GM12873 (cell line): ENCODE measurements at regions not wholly inside any gene's neighbourhood (a gene's known extent, or its start where the extent isn't known, plus 50 kb on each side); places are given as distances from the start of the nearest gene placed in this dataset.

Experiments
- TF ChIP-seq, protein P1 (sequence below): IDR thresholded peaks from 2 replicates; pipeline ENCODE4 v1.5.1; 2012; ENCODE audit warnings: low read depth, mild to moderate bottlenecking, moderate library complexity, low read length, control low read depth; ENCODE audit not compliant: insufficient read depth; ENCODE audit errors: missing control alignments

DNA sequence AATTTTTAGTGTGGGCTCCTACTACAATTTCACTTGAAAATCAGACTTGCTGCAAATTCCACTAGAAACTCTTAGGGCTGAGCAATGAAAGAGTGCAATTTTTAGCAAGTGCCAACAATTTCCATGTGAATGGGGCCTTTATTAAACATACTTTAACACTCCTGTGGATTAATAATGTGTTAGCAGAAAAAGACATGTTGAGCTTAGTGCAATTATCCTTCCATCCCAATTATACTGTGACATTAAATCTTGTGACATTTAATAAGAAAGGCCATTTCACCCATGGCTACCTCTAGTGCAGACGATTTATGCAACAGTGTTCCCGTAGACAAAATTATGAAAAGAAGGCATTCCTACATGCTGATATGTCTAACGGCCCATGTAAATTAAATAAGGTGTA, 639.7 kb downstream of the STK39 start:
- TF ChIP-seq, protein P1, sequence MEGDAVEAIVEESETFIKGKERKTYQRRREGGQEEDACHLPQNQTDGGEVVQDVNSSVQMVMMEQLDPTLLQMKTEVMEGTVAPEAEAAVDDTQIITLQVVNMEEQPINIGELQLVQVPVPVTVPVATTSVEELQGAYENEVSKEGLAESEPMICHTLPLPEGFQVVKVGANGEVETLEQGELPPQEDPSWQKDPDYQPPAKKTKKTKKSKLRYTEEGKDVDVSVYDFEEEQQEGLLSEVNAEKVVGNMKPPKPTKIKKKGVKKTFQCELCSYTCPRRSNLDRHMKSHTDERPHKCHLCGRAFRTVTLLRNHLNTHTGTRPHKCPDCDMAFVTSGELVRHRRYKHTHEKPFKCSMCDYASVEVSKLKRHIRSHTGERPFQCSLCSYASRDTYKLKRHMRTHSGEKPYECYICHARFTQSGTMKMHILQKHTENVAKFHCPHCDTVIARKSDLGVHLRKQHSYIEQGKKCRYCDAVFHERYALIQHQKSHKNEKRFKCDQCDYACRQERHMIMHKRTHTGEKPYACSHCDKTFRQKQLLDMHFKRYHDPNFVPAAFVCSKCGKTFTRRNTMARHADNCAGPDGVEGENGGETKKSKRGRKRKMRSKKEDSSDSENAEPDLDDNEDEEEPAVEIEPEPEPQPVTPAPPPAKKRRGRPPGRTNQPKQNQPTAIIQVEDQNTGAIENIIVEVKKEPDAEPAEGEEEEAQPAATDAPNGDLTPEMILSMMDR = no peak

DNA sequence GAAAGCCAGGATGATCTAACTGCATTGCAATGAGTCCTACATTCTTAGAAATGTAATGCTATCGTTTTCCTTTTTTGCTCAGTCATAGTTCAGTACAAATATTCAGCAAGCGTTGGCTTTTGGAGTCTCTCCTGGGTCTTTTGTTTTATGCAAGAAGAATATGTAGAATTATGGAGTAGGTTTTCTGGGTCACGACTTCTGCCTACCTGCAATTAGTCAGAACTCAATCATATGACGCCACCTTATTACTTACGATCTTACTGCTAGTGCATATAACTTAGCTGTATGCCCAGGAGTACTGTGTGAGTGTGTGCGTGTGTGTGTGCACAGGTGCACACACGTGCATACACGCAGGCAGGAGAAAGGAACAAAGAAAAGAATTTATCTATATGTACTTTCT, 640.2 kb downstream of the STK39 start:
- TF ChIP-seq, protein P1 = no peak

DNA sequence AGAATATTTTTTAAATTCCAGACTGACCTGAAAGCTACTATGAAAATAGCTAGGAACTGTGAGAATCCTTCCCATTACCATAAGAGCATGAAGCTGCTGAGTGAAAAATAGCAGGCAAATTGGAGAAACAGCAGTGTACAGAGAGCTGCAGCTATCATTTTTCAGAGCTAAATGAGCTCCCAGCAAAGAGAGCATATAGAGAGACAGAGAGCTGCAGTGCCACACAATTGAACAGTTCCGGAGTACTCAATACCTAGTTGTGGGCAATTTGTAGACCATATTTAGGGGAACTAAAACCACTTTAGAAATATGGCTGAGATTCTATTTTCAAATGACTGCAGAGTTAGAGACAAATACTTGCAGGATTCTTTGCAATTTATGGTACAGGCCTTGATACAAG, 645.3 kb downstream of the STK39 start:
- TF ChIP-seq, protein P1 = no peak

DNA sequence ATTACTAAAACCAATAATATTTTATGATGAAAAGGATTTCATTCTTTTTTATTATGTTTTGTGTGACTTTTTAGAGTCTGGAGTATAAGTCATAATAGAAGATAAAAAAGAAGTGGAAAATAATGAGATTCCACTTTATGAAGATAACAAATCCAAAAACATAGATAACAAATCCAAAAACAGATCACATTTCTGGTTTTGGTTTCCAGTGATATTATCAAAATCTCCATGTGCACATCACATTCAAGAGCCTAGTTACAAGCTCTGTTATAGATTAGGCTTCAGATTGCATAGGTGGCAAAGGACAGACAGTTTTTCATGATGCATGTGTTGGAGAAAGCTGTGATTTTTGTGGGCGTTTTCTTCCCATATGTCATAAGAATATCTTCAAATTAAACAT, 648.2 kb downstream of the STK39 start:
- TF ChIP-seq, protein P1 = no peak

DNA sequence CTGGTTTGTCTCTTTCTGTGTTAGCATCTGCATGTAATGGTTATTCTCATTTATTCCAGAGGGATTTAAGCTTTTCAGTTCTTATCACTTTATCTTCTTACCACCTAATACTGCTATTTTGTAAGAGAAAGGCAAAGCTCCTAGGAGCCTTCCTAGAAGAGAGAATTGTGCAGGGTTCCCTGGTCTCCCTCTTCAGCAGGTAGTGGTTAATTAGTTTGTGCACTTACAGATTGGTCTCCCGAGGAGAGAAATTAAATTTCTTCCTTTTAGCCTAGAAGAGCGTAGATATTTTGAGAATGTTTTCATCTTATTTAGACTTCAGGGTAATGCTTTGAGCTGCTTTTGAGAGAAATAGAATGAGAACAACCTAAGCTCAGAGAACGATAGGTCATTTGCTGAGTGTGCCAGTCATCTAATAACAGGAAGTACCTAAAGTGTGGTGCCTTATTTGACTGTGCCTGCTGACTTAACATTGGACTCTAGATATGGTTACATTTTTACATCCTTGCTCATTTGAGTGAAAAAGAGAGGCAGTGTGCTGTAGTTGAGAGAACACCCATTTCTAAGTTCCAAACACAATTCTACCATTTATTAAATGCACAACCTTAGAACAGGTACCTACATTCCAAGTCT, 651.4 kb downstream of the STK39 start:
- TF ChIP-seq, protein P1 = no peak

DNA sequence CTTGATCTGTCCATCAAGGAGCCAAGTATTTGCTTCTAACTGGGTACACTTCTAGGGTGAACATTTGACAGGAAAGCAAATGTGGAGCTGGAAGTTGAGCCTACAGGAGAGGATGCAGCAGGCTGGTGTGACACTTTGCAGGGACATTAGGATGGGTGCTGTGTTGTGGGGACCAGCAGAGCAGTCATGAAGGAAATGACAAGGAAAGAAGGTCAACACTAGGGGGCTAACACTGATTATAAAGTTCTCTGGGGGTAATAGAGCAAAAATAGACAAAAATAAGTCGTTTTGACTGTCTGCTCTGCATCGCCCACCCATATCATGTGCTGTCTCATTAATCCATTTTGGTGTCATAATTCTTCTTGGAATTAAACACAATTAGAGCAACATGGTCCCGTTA, 652.4 kb downstream of the STK39 start:
- TF ChIP-seq, protein P1 = no peak

DNA sequence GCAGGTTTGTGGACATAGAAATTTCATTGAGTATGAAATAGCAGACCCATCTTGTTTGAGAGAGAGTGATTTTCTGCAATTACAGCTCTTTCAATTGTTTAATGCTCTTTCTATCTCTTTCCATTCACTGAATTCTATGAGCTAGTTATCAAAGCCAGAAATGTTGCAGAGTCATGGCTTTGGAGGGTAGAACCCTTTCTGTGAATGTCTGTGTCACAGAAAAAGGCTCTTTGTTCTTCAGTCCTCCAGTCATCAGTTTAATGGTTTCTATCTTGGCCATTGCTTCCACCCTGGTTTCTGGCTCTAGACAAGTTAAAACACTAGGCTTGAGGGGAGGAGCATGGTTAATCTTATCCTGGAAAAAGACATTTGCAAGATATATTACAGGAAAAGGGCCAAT, 655.0 kb downstream of the STK39 start:
- TF ChIP-seq, protein P1 = no peak
